Glomerular visceral epithelial cell (primary cell): ENCODE measurements at regions not wholly inside any gene's neighbourhood (a gene's known extent, or its start where the extent isn't known, plus 50 kb on each side); places are given as distances from the start of the nearest gene placed in this dataset.
"Not testable (repeated sequence)": the region's sequence is repeated elsewhere in the genome, so short reads cannot be mapped to it uniquely, and the experiment has no call there.

Source experiments
- DNase-seq: peaks from one replicate; pipeline ENCODE4 v3.0.0-alpha.2; 2016; ENCODE audit errors: extremely low spot score

DNA sequence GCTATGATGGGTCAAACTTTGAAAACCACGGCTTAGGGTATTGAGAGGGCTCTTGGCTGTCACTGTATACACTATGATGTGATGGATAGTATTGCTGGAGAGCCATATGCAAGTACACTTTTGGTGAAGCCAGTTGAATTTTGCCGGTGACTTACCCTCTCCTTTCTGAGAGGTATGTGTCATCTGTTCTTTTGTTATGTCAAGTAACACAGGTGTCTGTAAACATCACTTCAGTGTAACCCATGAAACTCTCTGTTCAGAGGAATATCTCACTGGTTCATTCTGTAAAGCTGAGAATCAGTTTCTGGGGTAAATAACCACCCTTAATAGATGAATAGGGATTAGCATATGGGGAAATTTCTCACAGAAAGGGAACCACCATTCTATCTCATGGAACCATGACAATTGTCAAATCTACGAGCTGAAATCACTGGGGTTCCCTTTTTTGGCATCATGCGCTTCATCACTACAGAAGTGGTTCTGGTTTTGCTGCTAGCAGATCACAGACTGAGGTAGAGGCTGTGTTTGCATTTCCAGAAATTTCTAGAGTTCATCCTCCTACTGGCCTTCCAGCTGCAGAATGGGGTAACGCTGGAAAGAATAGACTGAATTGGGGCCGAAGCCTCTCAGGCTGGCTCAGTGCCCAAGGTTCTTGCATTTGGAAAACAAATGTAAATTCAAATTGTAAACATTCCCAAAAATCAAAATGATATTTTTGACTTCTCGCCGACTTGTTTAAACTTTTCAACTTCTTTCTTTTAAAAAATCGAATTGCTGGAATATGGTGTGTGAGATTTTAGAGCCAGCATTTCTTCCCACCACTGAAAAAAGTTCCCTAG lies 83.3 kb upstream of the CREB5 start:
- DNase-seq: no peak

- no peak for DNase-seq
Measured at GRCh38 chr7:28329661-28330363, 82.5 kb upstream of the CREB5 start.

DNA sequence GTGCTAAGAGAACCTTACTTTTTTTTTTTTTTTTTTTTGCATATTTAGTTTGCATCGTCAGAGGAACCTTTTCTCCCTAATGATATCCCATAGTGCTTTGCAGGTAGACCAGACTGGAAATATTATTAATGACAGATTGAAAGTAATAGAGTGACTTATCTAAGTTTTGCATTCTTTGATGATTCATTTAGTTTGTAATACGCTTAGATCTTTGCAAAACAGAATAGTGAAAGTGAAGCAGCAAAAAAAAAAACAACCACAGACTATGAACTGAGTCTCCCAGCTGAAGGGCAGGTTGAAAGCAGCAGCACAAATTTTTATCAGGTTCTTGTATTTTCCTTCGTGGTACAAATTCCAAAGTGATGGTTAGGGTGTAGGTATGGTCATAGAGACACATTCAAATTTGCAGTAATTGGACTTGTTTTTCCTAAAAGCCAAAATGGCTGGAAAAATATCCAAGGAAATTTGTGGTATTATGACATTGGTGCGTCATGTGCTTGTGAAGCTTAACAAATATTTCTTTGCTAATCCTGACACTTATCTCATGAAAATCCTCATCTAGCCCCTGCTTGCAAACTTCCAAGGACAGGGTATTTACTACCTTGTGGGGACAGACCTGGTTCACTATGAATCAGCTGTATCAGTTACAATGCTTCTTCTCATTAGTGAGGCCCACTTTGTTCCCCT lies 81.8 kb upstream of the CREB5 start:
- no peak for DNase-seq

DNA sequence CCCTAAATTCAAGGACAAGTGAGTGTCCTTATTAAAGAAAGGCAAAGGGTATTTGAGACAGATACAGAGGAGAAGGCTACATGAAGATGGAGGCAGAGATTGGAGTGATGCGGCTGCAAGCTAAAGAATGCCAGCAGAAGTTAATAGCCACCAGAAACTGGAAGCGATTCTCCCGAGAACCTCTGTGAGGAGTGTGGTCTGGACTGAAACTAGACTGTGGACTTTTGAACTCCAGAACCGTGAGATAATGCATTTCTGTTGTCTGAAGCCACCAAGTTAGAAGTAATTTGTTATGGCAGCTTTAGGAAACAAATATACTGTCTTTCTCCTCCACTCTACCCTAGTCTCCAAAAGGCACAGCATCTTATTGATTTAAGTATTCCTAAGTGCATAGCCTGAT lies 80.3 kb upstream of the CREB5 start:
- DNase-seq: no peak

GRCh38 chr7:28333548-28333947 lies 78.8 kb upstream of the CREB5 start:
- not testable (repeated sequence) for DNase-seq

DNA sequence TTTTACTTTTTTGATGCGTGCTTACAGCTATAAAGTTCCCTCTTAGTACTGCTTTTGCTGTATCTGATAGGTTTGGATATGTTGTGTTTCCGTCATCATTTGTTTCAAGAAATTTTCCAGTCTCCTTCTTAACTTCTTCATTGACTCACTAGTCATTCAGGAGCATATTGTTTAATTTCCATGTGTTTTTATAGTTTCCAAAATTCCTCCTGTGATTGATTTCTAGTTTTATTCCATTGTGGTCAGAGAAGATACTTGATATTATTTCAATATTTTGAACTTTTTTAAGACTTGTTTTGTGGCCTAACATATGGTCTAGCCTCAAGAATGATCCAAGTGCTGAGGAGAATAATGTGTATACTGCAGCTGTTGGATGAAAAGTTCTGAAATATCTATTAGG lies 75.5 kb upstream of the CREB5 start:
- DNase-seq: no peak

DNA sequence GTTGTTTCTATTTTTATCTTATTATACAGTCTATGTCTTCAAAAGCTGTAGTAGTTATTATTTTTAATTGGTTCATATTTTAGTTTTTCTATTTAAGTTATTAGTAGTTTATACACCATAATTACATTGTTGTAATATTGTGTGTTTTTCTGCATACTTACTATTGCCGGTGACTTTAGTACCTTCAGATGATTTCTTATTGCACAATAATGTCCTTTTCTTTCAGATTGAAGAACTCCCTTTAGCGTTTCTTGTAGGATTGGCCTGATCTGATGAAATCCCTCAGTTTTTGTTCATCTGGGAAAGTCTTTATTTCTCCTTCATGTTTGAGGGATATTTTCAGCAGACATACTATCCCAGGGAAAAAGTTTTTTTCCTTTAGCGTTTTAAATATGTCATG lies 74.3 kb upstream of the CREB5 start:
- DNase-seq: no peak

DNA sequence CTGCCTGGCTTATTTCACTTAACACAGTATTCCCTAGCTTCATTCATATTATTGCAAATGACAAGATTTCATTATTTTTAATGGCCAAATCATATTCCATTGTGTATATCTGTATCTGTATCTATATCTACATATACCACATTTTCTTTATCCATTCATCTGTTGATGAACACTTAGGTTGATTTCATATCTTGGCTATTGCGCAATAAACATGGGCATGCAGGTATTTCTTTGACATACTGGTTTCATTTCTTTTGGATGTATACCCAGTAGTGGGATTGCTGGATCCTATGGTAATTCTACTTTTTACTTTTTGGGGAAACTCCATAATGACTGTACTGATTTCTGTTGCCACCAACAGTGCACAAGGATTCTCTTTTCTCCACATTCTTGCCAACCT lies 68.9 kb upstream of the CREB5 start:
- no peak for DNase-seq

DNA sequence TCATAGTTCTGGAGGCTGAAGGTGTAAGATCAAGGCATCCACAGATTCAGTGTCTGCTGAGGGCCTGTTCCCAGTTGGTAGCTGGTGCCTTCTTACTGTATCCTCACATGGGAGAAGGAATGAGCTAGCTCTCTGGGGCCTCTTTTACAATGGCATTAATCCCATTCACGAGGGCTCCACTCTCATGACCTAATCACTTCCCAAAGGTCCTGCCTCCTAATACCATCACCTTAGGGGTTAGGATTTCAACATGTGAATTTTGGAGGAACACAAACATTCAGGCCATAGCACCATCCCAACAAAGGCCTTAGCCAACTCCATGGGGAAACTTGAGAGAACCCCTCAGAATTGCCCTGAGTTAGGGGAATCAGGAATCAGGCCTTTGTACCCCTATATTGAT lies 66.1 kb upstream of the CREB5 start:
- DNase-seq: no peak

- no peak for DNase-seq
Measured at GRCh38 chr7:28346676-28347363, 65.5 kb upstream of the CREB5 start.

DNA sequence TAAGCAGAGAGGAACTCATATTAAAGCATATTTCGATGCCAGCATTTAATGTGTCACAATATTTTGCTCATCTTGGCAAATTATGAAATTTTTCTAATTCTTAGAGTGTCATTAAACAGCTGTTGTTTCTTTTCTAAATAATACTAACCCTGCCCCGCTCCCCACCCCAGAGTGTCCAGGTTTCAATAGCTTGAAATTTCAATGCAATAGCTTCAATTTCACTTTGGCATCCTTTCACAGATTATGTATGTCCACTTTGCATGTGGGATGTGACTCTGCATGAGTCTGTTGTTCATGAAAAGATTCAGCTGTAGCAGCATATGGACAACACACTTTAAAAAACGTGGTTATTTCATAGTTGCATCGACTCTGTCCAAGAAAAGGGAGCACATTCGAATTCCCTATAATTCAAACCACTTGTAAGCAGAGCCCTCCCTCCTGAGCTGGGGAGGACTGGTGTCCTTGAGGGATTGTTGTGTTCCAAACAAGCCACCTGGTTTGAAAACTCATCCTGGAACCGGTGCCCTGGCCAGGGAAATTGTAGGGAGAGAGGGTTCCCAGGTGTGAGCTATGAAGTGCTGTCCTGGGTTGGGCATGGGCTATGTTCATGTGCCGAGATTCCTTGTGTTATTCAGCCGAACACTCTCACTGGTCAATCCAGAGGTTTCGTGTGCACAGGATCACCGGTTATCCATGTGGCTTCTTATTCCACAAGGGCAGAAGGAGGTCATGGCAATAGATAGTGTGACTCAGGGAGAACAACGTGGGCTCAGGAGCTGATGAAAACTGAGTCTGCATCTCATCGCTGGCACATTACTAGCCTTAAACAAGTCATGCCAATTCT lies 64.6 kb upstream of the CREB5 start:
- DNase-seq: no peak

DNA sequence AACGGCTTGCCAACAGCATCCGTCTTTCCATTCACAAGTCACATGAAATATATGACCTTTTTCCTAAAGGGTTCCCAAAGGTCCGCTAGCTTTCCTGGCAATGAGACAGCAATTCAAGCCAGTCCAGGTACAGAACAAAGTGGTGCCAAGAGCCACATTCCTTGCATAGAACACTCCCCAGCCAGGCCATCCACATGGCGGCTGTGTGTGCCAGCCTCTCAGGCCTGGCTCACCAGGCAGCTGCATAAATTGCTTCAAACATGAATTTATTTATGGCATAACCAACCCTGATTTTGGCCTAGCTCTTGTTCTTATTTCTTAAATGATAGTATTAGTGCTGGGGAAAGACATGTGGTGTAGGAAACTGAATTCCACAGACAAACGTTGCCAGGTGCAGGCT lies 63.7 kb upstream of the CREB5 start:
- no peak for DNase-seq

DNA sequence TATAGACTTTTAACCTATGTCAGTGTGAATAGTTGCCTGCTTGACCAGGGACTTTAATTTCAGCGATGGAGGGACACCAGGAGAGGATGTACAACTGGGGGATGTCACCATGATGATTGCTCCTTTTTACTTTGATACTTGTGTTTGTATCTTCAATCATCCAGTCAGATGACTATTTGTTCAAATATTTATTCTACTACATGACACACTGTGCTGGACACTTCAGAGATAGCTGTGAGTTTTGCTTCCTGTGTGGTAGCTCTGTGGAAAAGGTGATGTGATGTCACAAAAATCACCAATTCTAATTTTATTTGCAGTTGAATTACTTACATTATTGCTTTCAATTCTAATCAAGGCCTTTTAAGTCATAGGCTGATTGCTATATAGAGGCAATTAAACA lies 62.7 kb upstream of the CREB5 start:
- DNase-seq: no peak

GRCh38 chr7:28350662-28351061 lies 61.7 kb upstream of the CREB5 start:
- DNase-seq: no peak

DNA sequence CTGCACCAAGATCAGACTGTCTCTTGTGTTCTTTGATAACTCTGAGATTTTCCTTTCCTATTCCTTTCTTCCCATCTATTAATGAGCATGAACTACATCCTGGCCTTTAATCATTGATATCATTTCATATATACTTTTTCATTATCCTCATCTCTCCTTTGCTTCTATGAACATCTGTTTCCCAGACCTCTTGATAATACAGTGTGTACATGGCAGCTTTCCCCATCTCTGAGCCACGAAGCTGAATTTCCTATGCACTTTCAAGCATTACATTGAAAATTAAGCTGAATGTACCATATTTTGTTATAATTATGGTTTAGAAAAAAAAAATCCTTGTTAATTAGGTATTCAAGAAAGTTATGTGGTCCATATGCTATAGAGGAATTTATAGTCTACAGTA lies 60.9 kb upstream of the CREB5 start:
- DNase-seq: no peak

DNA sequence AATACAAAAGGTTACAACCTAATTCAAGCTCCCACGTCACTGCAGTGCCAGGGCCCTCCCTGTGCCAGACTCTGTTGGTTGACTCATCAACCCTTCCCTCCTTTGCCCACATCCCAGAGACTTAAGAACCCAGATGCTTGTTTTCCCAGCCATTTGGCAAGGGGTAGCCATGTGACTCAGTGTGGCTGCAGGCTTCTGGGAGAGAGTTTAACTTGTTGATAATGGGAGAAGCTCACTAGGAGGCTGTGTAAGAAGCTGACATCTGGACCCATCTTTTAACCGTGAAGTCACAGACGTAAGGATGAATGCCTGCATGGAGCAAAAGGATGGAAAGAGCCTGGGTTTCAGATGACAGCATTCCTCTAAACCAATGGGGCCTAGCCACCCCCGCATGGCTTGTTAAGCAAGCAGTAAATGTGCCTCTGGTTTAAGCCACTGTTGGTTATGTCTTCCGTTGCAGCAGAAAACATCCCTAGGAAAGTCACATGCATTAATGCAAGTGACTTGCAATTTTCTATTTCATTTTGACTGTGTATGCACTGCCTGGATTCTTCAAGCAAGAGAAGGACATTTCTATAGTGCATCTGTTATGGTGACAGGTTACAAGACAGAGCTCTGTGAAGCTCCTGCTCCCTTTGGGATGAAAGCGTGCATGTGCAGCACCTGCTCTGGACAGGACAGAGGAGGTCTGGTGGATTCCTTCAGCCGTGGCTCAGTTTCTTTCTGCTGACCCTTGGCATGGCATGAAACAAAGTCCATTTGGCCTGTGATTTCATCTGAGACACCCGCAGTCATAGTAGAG lies 57.5 kb upstream of the CREB5 start:
- peak; percentile 96 for DNase-seq

DNA sequence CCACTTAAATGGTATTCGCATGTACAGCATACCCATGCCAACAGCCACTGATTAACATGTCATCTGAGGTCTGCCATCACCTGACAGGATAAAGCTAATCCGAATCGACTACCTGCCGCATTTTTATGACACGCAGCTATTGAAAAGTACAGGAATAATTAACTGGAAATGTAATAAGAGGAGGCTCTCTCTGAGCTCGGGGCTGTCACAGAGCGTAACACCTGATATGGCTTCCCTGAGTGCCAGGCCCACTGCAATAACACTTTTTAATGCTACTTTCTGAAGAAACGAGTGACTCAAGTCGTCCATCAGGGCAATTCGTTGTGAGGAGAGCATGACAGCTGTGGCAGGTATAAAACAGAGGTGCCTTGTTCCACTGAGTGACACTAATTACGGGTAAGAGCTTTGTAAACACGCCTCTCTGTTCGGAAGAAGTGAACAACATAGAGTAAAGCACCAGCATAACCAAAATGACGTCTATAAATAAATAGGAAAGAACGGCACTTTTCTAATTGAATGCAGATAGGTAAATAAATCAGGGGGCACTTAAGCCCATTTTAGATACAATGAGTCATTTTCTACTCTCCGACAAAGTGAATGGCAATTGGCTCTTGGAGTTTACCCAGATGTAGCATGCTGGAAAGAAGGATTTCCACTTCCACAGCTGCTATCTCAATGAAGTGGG lies 56.5 kb upstream of the CREB5 start:
- no peak for DNase-seq

- no peak for DNase-seq
Measured at GRCh38 chr7:28356619-28357018, 55.7 kb upstream of the CREB5 start.

GRCh38 chr7:28358423-28358868 lies 53.9 kb upstream of the CREB5 start:
- DNase-seq: peak; percentile 93

GRCh38 chr7:28360739-28361138 lies 51.6 kb upstream of the CREB5 start:
- DNase-seq: no peak
